T-helper 1 cell treated with Interleukin-12 subunit alpha and Interleukin-12 subunit beta and Interleukin-4 antibody, amounts not matched to agents 30 μg/mL and 1 μg/mL, for 36 hours (primary cell): ENCODE measurements at regions not wholly inside any gene's neighbourhood (a gene's known extent, or its start where the extent isn't known, plus 50 kb on each side); places are given as distances from the start of the nearest gene placed in this dataset.

Source experiments
- H3K27ac Mint-ChIP-seq: one replicate; pipeline ENCODE4 v1.8.0; 2021; ENCODE audit warnings: mild to moderate bottlenecking, mixed read lengths
- H3K27me3 Mint-ChIP-seq: one replicate; pipeline ENCODE4 v1.8.0; 2021; ENCODE audit warnings: low read depth, mixed read lengths
- H3K36me3 Mint-ChIP-seq: one replicate; pipeline ENCODE4 v1.8.0; 2021; ENCODE audit warnings: low read depth, mixed read lengths
- H3K4me1 Mint-ChIP-seq: one replicate; pipeline ENCODE4 v1.8.0; 2021; ENCODE audit warnings: low read depth, mixed read lengths
- H3K4me3 Mint-ChIP-seq: one replicate; pipeline ENCODE4 v1.8.0; 2021; ENCODE audit warnings: mild to moderate bottlenecking, moderate library complexity, mixed read lengths
- H3K9me3 Mint-ChIP-seq: one replicate; pipeline ENCODE4 v1.8.0; 2021; ENCODE audit warnings: mixed read lengths

DNA sequence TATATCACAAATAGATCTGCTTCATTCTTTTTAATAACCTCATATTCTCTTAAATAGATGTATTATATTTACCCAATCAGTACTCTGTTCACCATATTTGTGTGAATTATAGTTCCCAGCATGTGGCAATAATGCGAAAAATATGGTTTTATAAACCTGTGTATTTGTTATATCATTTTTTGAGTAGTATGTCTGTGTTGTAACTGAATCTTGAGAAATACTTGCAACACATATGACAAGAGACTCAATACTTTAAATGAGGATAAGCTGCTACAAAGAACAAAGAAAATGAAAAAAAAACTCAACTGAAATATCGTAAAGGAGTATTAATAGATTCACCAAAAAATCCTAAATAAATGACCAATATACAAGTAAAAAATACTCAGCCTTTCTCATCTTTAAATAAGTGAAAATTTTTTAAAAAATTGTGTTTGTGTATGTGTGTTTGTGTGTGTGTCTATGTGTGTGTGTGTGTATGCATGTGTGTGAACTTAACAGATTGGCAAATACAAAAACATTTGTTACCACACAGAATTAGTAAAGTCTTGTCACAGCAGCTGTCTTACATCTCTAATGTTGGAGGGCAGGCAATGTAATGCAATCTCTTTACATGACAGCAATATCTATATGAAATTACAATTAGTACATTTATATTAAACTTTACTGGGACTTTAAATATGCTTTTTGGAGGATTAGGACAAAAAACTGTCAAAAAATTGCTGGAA is 441.9 kb upstream of the MGAT4C start:
- Mint-ChIP-seq H3K27me3 (no peaks in the 10 kb centered on the region), H3K4me1 (no peaks in the 10 kb centered on the region)

DNA sequence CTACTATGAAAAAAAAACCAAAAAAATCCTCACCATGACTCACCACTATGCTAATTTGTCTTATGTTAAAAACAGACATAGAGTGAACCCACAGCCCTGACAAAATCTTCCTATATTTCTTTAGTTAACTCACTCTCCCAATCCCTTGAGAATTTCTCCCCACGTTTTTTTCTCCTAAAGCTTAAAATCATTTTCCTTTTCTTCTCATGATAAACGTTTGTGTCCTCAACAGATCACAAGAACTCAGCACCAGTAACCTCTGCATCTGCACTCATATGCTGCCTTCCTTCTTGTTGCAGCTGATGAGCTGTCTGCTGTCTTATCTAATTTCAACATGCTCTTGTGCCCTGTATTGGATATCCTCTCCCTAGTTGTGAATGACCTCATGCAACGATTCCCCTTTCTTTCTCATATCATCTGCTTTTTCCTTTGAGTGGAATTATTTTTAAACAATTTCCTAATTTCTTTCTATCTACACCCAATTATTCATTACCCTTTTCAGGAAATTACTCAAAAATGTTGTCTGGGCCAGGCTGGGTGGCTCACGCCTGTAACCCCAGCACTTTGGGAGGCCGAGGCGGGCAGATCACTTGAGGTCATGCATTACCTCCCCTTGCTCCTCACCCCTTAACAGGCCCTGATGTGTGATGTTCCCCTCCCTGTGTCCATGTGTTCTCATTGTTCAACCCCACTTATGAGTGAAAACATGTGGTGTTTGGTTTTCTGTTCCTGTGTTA is 427.5 kb upstream of the MGAT4C start:
- no peak overlapping the region for H3K4me3 Mint-ChIP-seq
- peaks cover 13% of the 10 kb centered on the region for H3K9me3 Mint-ChIP-seq
- H3K36me3 Mint-ChIP-seq = no peaks in the 10 kb centered on the region
- H3K4me1 Mint-ChIP-seq = no peaks in the 10 kb centered on the region
- H3K27me3 Mint-ChIP-seq = no peaks in the 10 kb centered on the region
- H3K27ac Mint-ChIP-seq = no peak overlapping the region

More for the DNA sequence above, 441.9 kb upstream of the MGAT4C start:
- Mint-ChIP-seq H3K4me3 (no peak overlapping the region), H3K36me3 (no peaks in the 10 kb centered on the region), H3K9me3 (no peaks in the 10 kb centered on the region), H3K27ac (no peak overlapping the region)

DNA sequence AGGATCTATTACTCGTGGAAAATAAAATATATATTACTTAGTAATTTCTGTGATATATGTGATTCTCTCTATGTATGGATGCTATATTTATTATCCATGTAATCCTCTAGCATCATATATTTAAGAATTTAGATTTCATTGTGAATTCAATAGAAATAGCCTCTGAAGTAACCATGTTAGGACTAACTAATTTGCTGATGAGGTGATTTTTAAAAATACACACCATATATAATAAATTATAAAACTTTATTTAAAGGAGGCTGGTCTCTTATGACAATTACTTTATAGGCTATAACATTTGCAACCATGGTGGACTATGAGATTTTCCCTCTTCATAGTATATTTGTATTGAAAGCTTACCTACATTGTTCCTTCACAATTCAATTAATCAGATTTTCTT is 424.9 kb upstream of the MGAT4C start:
- no peaks in the 10 kb centered on the region for H3K4me1 Mint-ChIP-seq

DNA sequence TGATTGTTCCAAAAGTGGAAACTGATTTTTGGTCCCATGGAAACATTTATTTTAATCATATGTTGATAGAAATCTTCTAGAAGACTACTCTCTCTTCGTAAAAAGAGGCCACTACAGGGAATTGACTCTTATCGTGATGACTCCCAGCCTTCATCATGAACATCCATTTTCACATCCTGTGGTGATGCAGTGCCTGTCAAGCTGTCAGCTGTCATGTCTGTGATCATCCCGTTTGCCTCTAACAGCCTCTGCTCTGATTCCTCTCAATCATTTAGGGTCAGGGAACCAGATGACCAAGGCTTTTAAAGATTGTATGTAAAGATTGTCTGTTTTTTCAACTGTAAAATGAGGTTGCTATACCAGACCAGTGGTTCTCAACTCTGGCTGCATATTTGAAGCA is 419.0 kb upstream of the MGAT4C start:
- Mint-ChIP-seq H3K4me1 (no peaks in the 10 kb centered on the region), H3K27ac (no peak overlapping the region)

More for the DNA sequence above, 424.9 kb upstream of the MGAT4C start:
- H3K9me3 Mint-ChIP-seq = peaks cover 11% of the 10 kb centered on the region
- no peak overlapping the region for H3K4me3 Mint-ChIP-seq
- no peak overlapping the region for H3K27ac Mint-ChIP-seq
- H3K27me3 Mint-ChIP-seq = no peaks in the 10 kb centered on the region
- no peaks in the 10 kb centered on the region for H3K36me3 Mint-ChIP-seq

DNA sequence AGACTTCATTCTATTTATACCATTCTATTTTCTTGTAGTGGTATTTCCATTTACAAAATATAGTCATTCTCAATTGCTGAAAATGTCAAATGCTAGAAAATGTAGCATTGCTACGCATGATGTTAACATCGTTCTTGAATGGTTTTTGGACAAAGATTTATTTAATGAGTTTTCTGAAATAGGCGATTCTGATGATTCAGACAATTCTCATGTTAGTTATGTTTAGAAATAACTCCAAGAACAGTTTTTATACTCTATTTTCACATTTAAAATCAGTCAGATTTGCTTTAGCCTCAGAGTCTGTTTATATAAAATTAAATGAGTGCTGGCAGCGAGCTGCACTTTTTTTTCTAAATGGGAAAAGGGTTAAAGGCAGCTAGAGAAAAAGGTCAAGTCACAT is 414.8 kb upstream of the MGAT4C start:
- Mint-ChIP-seq H3K27me3 (no peaks in the 10 kb centered on the region), H3K27ac (no peak overlapping the region)

More for the DNA sequence above, 419.0 kb upstream of the MGAT4C start:
- Mint-ChIP-seq H3K4me3 (no peak overlapping the region), H3K36me3 (no peaks in the 10 kb centered on the region), H3K9me3 (peaks cover 5% of the 10 kb centered on the region), H3K27me3 (no peaks in the 10 kb centered on the region)

DNA sequence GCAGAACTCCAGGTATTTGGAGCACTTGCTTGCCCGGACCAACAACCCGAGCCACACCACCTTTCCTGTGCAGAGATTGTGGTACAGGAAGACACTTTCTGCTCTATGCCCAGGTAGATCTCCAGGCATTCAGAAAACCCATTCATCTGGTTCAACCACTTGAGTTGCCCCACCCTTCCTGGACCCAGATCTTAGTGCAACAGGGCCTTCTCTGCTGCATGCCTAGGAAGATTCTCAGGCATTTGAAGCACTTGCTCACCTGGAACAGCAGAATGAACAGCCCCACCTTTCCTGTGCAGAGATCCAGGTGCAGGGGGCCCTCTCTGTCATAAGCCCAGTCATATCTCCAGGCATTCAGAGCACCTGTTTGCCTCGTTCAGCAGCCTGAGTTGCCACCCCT is 412.8 kb upstream of the MGAT4C start:
- Mint-ChIP-seq H3K27me3 (no peaks in the 10 kb centered on the region), H3K9me3 (no peaks in the 10 kb centered on the region), H3K27ac (no peak overlapping the region), H3K36me3 (no peaks in the 10 kb centered on the region), H3K4me3 (no peak overlapping the region), H3K4me1 (no peaks in the 10 kb centered on the region)

More for the DNA sequence above, 414.8 kb upstream of the MGAT4C start:
- H3K9me3 Mint-ChIP-seq = no peaks in the 10 kb centered on the region
- no peaks in the 10 kb centered on the region for H3K4me1 Mint-ChIP-seq
- no peak overlapping the region for H3K4me3 Mint-ChIP-seq
- H3K36me3 Mint-ChIP-seq = no peaks in the 10 kb centered on the region

DNA sequence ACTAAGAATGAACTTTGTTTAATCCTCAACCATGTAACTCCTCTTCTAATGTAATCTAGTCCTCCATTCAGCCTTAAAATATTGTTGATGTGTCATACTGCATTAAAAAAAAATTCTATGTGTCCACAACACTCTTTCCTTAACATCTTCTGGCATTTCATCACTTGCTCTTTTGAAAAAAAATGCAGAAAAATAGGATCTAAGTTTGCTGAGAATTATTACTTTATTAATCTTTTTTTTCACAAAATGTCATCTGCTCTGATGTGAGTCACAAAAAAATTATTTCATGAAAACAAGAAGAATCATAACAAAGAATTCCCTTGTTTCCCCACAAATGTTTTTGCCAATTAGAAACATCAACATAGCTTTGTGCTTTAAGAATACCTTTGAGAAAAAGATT is 410.1 kb upstream of the MGAT4C start:
- Mint-ChIP-seq H3K27me3 (no peaks in the 10 kb centered on the region), H3K4me1 (no peaks in the 10 kb centered on the region), H3K27ac (no peak overlapping the region), H3K9me3 (no peaks in the 10 kb centered on the region), H3K4me3 (no peak overlapping the region), H3K36me3 (no peaks in the 10 kb centered on the region)

DNA sequence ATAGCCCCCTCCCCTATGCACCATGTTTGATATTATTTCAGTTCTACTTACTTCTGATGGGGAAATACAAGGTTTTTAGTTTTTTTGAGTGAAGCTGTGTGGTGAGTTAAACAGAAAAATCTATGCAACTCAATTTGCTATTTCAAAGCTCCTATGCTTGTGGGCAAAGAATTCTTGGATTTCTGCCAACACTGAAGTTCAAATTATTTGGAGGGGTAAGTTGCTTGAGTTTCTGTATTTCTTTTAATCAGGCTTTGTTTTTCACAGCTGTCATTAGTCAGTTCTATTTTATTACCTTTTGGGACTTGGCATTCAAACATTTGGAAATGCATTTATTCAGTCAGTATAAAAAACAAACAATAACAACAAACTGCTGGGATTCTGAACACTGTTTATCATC is 407.5 kb upstream of the MGAT4C start:
- Mint-ChIP-seq H3K4me3 (no peak overlapping the region), H3K27ac (no peak overlapping the region), H3K4me1 (no peaks in the 10 kb centered on the region), H3K27me3 (no peaks in the 10 kb centered on the region), H3K9me3 (no peaks in the 10 kb centered on the region), H3K36me3 (no peaks in the 10 kb centered on the region)

DNA sequence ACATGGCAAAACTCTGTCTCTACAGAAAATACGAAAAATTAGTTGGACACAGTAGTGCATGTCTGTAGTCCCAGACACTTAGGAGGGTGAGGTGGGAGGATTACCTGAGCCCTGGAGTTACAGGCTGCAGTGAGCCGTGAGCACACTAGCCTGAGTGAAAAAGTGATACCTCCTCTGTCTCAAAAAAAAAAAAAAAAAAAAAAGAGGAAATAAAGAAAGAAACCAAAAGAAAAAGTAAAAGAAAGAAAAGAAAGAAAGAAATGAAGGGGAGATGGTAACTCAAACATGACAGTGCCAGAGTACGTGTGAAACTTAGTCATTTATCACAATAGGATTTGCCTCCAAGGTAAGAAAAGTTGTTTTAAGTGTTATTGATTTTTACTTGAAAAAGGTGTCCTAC is 407.0 kb upstream of the MGAT4C start:
- no peak overlapping the region for H3K27ac Mint-ChIP-seq
- no peaks in the 10 kb centered on the region for H3K9me3 Mint-ChIP-seq
- H3K4me1 Mint-ChIP-seq = no peaks in the 10 kb centered on the region
- no peaks in the 10 kb centered on the region for H3K27me3 Mint-ChIP-seq
- no peak overlapping the region for H3K4me3 Mint-ChIP-seq
- no peaks in the 10 kb centered on the region for H3K36me3 Mint-ChIP-seq

DNA sequence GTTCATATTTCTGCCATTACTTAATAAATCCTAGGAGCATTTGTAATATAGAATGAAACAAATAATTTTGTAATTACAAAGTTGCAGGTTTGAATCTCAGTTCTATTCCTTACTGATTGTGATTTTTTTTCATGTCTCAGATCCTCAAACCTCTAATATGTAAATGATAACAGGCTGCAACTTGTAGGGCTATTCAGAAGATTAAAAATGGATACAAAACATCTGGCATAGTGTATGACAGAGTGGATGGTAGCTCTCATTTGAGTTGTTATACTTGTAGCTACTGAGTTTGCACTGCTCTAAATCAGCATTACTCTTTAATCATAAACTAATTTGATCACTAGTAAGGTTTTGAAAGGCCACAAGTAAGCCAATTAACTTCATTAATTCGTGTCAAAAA is 406.3 kb upstream of the MGAT4C start:
- H3K4me1 Mint-ChIP-seq = no peaks in the 10 kb centered on the region
- H3K27ac Mint-ChIP-seq = no peak overlapping the region
- H3K4me3 Mint-ChIP-seq = no peak overlapping the region
- H3K9me3 Mint-ChIP-seq = no peaks in the 10 kb centered on the region
- H3K27me3 Mint-ChIP-seq = no peaks in the 10 kb centered on the region
- no peaks in the 10 kb centered on the region for H3K36me3 Mint-ChIP-seq

DNA sequence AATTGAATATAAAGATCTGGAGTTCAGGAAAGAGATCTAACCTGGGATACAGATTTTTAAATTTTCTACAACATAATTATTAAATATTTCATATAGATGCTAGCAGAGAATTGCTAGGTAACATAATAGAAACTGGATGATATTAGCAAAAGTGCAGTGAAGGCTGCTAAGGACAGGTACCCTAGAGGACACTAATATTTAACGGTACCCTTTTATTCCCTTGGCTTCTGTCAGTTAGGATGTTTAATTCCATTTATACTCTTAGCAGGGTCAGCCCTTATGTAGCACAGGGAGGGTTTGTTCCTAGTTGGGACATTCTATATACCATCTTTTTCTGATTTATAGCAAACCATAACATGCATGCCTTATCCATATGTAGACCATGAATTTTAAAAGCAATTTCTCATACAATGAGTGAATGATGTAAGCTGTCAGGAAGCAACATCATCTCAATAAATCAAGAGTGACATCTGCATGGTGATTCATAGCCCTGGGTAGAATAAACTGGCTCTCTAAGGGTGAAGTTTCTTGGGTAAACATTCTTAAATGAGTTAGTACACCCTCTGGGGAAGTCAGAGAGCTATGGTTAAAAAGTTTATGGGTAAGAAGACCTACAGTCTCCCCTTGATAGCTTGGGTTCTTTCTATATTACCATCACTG is 404.4 kb upstream of the MGAT4C start:
- Mint-ChIP-seq H3K4me3 (no peak overlapping the region), H3K4me1 (no peaks in the 10 kb centered on the region), H3K36me3 (no peaks in the 10 kb centered on the region), H3K9me3 (no peaks in the 10 kb centered on the region), H3K27me3 (no peaks in the 10 kb centered on the region), H3K27ac (no peak overlapping the region)

DNA sequence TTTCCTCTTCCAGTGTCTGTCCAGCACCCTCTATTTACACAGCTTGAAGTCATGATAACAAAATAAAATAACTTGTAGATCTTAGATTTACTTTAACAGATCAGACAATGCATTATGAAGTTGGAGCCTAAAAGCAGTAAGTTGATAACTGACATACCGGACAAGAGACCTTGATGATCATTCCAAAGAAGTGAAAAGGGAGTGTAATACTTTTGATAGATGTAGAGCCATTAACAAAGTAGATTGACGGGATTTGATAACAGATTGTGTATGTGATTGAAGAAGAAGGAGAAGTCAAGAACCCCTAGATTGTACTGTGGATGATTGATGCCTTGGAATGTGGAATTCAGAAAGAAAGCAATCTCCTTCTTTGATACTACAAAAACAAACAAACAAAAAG is 403.8 kb upstream of the MGAT4C start:
- H3K27me3 Mint-ChIP-seq = no peaks in the 10 kb centered on the region
- H3K36me3 Mint-ChIP-seq = no peaks in the 10 kb centered on the region
- no peak overlapping the region for H3K4me3 Mint-ChIP-seq
- H3K9me3 Mint-ChIP-seq = no peaks in the 10 kb centered on the region
- H3K27ac Mint-ChIP-seq = no peak overlapping the region
- no peaks in the 10 kb centered on the region for H3K4me1 Mint-ChIP-seq

DNA sequence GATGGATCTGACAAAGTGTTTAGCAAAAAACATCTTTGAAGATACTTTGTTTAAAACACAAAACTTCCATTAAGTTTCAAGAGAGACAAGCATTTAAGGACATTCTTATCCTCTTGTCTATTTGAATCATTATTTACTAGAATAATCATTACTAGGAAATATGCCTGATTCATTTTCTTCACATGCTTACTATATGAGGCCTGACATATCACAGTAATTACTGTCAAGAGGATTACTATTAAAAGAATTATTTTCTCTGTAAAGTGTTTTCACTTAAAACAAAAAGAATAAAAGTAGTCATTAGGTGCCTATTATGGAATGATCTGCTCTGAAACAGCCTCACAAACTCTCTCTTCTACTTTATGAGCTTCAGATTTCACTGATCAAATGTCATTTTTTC is 402.1 kb upstream of the MGAT4C start:
- no peaks in the 10 kb centered on the region for H3K9me3 Mint-ChIP-seq
- H3K4me1 Mint-ChIP-seq = no peaks in the 10 kb centered on the region
- no peaks in the 10 kb centered on the region for H3K36me3 Mint-ChIP-seq
- H3K27me3 Mint-ChIP-seq = no peaks in the 10 kb centered on the region
- H3K4me3 Mint-ChIP-seq = no peak overlapping the region
- no peak overlapping the region for H3K27ac Mint-ChIP-seq

DNA sequence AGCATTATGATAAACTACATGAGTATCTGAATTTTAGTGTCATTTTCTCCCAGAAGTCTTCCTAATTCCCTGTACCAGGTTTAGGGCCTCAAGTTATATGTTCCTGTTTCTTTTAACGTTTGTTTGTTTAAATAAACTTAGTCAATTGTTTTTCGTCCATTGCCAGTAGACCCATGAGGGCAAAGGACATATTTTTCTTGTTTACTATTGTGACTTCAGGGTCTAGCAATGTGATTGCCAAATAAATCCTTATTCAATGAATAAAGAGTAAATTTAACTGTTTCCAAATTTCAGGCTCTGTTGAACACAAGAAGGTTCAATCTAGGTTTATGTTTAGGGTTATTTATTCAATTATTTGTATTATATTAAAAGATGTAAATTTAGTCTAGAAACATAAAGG is 391.6 kb upstream of the MGAT4C start:
- H3K27me3 Mint-ChIP-seq = no peaks in the 10 kb centered on the region
- H3K4me1 Mint-ChIP-seq = no peaks in the 10 kb centered on the region
- H3K4me3 Mint-ChIP-seq = no peak overlapping the region
- H3K27ac Mint-ChIP-seq = no peak overlapping the region
- H3K36me3 Mint-ChIP-seq = no peaks in the 10 kb centered on the region
- H3K9me3 Mint-ChIP-seq = no peaks in the 10 kb centered on the region
